Hepatocyte (in vitro differentiated cells): ENCODE measurements at regions not wholly inside any gene's neighbourhood (a gene's known extent, or its start where the extent isn't known, plus 50 kb on each side); places are given as distances from the start of the nearest gene placed in this dataset.
"Not testable (repeated sequence)": the region's sequence is repeated elsewhere in the genome, so short reads cannot be mapped to it uniquely, and the experiment has no call there.

Experiments
- DNase-seq: peaks from one replicate; pipeline ENCODE4 v3.0.0-alpha.2; 2016; ENCODE audit warnings: low spot score
- H2AFZ ChIP-seq: fragments of 200-600 bp; sonication (generic); 2 replicates; pipeline ENCODE4 v1.6.0; 2016; ENCODE audit warnings: antibody characterized with exemption, mild to moderate bottlenecking
- H3K27ac ChIP-seq: fragments of 200-600 bp; sonication (generic); 2 replicates; pipeline ENCODE4 v1.5.1; 2016; ENCODE audit warnings: mild to moderate bottlenecking
- H3K27me3 ChIP-seq: fragments of 200-600 bp; sonication (generic); 2 replicates; pipeline ENCODE4 v1.6.1; 2016
- H3K36me3 ChIP-seq: fragments of 200-600 bp; sonication (generic); replicated peaks from 2 replicates; pipeline ENCODE4 v1.5.1; 2016; ENCODE audit warnings: low read depth; ENCODE audit not compliant: insufficient read depth
- H3K4me1 ChIP-seq: fragments of 200-600 bp; sonication (generic); 2 replicates; pipeline ENCODE4 v1.5.1; 2016; ENCODE audit warnings: mild to moderate bottlenecking, moderate library complexity; ENCODE audit not compliant: insufficient read depth
- H3K4me2 ChIP-seq: fragments of 200-600 bp; sonication (generic); 2 replicates; pipeline ENCODE4 v1.6.0; 2016
- H3K4me3 ChIP-seq: fragments of 200-600 bp; sonication (generic); 2 replicates; pipeline ENCODE4 v1.5.1; 2016; ENCODE audit warnings: mild to moderate bottlenecking
- H3K79me2 ChIP-seq: fragments of 200-600 bp; sonication (generic); 2 replicates; pipeline ENCODE4 v1.6.0; 2017; ENCODE audit warnings: mild to moderate bottlenecking
- H3K9me2 ChIP-seq: fragments of 200-600 bp; sonication (generic); replicated peaks from 2 replicates; pipeline ENCODE4 v1.6.0; 2017; ENCODE audit warnings: mild to moderate bottlenecking; ENCODE audit not compliant: insufficient read depth
- H3K9me3 ChIP-seq: fragments of 200-600 bp; sonication (generic); 2 replicates; pipeline ENCODE4 v1.5.1; 2016; ENCODE audit warnings: low read depth, mild to moderate bottlenecking
- H4K20me1 ChIP-seq: fragments of 200-600 bp; sonication (generic); 2 replicates; pipeline ENCODE4 v1.6.0; 2016; ENCODE audit warnings: mild to moderate bottlenecking; ENCODE audit not compliant: insufficient read depth, poor library complexity, severe bottlenecking
- EZH2 ChIP-seq: fragments of 200-600 bp; sonication (generic); IDR thresholded peaks from 2 replicates; pipeline ENCODE4 v1.6.1; 2016; ENCODE audit warnings: antibody characterized with exemption, mild to moderate bottlenecking, borderline replicate concordance
- EZH2phosphoT487 ChIP-seq: fragments of 200-600 bp; sonication (generic); IDR thresholded peaks from one replicate; pipeline ENCODE4 v1.6.1; 2018; ENCODE audit warnings: antibody characterized with exemption, mild to moderate bottlenecking, low read depth, moderate library complexity; ENCODE audit not compliant: unreplicated experiment, severe bottlenecking
- WGBS: methylation state at CpG from one replicate; pipeline ENCODE4 v1.1.6; 2016; ENCODE audit warnings: low lambda C conversion rate; ENCODE audit errors: missing lambda C conversion rate; 5-methylcytosine and 5-hydroxymethylcytosine counted together
- TF ChIP-seq, protein P1 (sequence below): fragments of 200-600 bp; sonication (generic); IDR thresholded peaks from 2 replicates; pipeline ENCODE4 v1.5.1; 2016; ENCODE audit warnings: antibody characterized with exemption, mild to moderate bottlenecking; ENCODE audit not compliant: poor library complexity

DNA sequence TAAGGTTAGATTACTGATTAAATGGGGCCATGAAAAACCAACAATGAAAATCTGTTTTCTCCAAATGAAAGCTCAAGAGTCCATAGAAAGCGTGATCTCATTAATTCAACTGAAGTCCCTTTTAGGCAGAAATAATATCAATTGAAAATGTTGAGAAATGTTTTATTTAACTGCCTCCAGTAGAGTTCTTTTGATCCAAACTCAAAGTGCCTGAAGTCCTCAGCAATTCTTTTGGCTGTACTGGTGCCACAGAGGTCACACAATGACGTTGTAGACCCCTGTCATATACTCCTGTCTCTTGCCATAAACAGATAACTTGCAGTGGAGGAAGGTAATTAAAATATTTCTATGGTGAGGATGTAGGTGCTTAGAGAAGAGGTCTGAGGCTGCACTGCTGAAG, 1420.5 kb downstream of the CDH12 start:
- Histone ChIP-seq H3K9me2 (no peaks in the 10 kb centered on the region), H3K27ac (no peak overlapping the region), H3K9me3 (no peaks in the 10 kb centered on the region), H3K27me3 (no peaks in the 10 kb centered on the region), H3K36me3 (no peaks in the 10 kb centered on the region), H2AFZ (no peak overlapping the region), H3K4me1 (no peaks in the 10 kb centered on the region), H3K4me2 (no peak overlapping the region), H4K20me1 (no peaks in the 10 kb centered on the region), H3K4me3 (no peak overlapping the region), H3K79me2 (no peaks in the 10 kb centered on the region)
- 66% methylated on average over 2 of the region's 2 CpGs for WGBS
- no peak for TF ChIP-seq EZH2phosphoT487
- no peak for TF ChIP-seq EZH2
- TF ChIP-seq, protein P1, sequence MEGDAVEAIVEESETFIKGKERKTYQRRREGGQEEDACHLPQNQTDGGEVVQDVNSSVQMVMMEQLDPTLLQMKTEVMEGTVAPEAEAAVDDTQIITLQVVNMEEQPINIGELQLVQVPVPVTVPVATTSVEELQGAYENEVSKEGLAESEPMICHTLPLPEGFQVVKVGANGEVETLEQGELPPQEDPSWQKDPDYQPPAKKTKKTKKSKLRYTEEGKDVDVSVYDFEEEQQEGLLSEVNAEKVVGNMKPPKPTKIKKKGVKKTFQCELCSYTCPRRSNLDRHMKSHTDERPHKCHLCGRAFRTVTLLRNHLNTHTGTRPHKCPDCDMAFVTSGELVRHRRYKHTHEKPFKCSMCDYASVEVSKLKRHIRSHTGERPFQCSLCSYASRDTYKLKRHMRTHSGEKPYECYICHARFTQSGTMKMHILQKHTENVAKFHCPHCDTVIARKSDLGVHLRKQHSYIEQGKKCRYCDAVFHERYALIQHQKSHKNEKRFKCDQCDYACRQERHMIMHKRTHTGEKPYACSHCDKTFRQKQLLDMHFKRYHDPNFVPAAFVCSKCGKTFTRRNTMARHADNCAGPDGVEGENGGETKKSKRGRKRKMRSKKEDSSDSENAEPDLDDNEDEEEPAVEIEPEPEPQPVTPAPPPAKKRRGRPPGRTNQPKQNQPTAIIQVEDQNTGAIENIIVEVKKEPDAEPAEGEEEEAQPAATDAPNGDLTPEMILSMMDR: no peak
- no peak for DNase-seq

DNA sequence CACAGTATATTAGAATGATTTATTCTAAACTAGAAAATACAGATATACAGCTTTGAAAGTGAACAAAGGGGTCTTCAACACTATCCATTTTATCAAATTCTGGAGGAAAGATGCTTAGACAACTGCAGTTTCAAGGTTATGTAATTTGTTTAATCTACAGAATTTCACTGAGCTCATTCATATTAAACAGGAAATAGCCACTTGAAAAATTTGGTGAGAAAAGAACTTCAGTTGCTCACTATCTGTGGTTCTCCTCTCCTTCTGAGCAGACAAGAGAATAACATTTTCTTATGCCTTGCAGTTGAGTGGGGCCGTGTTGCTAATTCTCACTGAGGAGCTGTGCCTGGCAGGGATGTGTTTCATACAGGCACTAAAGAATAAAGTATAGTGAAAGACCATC, 1428.2 kb downstream of the CDH12 start:
- H3K79me2 ChIP-seq: no peaks in the 10 kb centered on the region
- no peak overlapping the region for H2AFZ ChIP-seq
- 71% methylated on average over 1 of the region's 1 CpG for WGBS
- no peak overlapping the region for H3K4me2 ChIP-seq
- H3K9me3 ChIP-seq: no peaks in the 10 kb centered on the region
- no peak for DNase-seq
- H3K9me2 ChIP-seq: no peaks in the 10 kb centered on the region
- no peak overlapping the region for H3K27ac ChIP-seq
- no peaks in the 10 kb centered on the region for H3K27me3 ChIP-seq
- H3K36me3 ChIP-seq: no peaks in the 10 kb centered on the region
- TF ChIP-seq EZH2 (no peak), EZH2phosphoT487 (no peak)
- TF ChIP-seq, protein P1: no peak
- H3K4me1 ChIP-seq: no peaks in the 10 kb centered on the region
- no peaks in the 10 kb centered on the region for H4K20me1 ChIP-seq
- no peak overlapping the region for H3K4me3 ChIP-seq

DNA sequence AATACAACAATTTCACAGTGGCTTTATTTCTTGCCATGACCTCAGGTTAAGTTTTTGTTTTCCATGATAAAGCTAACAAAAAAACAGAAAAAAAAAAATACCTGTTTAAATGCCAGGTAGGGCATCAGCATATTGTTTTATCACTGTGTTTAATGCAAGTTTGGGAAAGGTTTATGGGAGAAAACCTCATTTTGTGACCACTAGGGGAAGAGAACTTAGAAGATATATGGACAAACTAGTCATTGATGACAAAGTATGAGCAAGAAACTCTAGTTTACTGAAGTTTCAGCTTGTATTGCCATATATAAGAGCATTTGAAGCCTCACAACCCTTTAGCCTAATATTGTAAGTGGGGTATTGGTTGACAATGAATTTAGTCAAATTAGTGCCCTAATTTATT, 1431.4 kb upstream of the CDH18 start:
- no peak for DNase-seq
- Histone ChIP-seq H3K4me2 (no peak overlapping the region), H3K27me3 (no peaks in the 10 kb centered on the region), H3K27ac (no peak overlapping the region), H3K4me1 (no peaks in the 10 kb centered on the region), H4K20me1 (no peaks in the 10 kb centered on the region), H2AFZ (no peak overlapping the region), H3K9me3 (no peaks in the 10 kb centered on the region), H3K9me2 (no peaks in the 10 kb centered on the region), H3K4me3 (no peak overlapping the region), H3K79me2 (no peaks in the 10 kb centered on the region), H3K36me3 (no peaks in the 10 kb centered on the region)
- TF ChIP-seq, protein P1: no peak
- TF ChIP-seq EZH2phosphoT487: no peak
- TF ChIP-seq EZH2: no peak

DNA sequence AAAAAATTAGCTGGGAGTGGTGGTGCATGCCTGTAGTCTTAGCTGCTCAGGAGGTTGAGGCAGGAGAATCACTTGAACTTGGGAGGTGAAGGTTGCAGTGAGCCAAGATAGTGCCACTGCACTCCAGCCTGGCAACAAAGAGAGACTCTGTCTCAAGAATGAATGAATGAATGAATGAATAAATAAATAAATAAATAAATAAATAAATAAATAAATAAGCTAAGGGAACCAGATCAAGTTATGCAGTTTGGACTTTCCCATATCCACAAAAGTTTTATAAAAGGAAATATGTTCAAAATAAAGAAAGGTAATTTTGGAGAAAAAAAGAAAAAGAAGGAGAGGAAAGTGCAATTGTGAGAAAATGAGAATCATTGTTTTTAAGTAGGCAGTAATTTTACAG, 1414.1 kb upstream of the CDH18 start:
- not testable (repeated sequence) for H2AFZ ChIP-seq, DNase-seq, H3K4me3 ChIP-seq, H4K20me1 ChIP-seq, H3K4me1 ChIP-seq, H3K79me2 ChIP-seq, H3K36me3 ChIP-seq, H3K4me2 ChIP-seq, H3K9me3 ChIP-seq, H3K27me3 ChIP-seq, H3K9me2 ChIP-seq, H3K27ac ChIP-seq
